Astrocyte (in vitro differentiated cells and primary cell): ENCODE measurements at regions not wholly inside any gene's neighbourhood (a gene's known extent, or its start where the extent isn't known, plus 50 kb on each side); places are given as distances from the start of the nearest gene placed in this dataset.

Experiments
- DNase-seq: peaks from one replicate; pipeline ENCODE4 v3.0.0-alpha.2; 2010; ENCODE audit warnings: low read depth
- FAIRE-seq: peaks from 2 replicates; lab custom pipeline; 2011; peaks lifted over from hg19 to GRCh38; lab: Jason Lieb, UNC
- H2AFZ ChIP-seq: 2 replicates; pipeline ENCODE4 v1.6.0; 2012; ENCODE audit warnings: low read depth, low read length, inconsistent platforms
- H3K27ac ChIP-seq: 2 replicates; pipeline ENCODE4 v1.5.1; 2011; ENCODE audit warnings: low read depth, low read length, inconsistent platforms
- H3K27me3 ChIP-seq: 2 replicates; pipeline ENCODE4 v1.6.0; 2011; ENCODE audit warnings: low read length, inconsistent platforms; ENCODE audit not compliant: insufficient read depth
- H3K36me3 ChIP-seq: 2 replicates; pipeline ENCODE4 v1.5.1; 2011; ENCODE audit warnings: low read length, inconsistent platforms; ENCODE audit not compliant: insufficient read depth
- H3K4me1 ChIP-seq: 2 replicates; pipeline ENCODE4 v1.5.1; 2011; ENCODE audit warnings: low read length, inconsistent platforms; ENCODE audit not compliant: insufficient read depth
- H3K4me2 ChIP-seq: 2 replicates; pipeline ENCODE4 v1.6.0; 2012; ENCODE audit warnings: low read length, inconsistent platforms
- H3K4me3 ChIP-seq: 2 replicates; pipeline ENCODE4 v1.5.1; 2011; ENCODE audit warnings: low read depth, mild to moderate bottlenecking, low read length, inconsistent platforms; ENCODE audit not compliant: insufficient read depth
- H3K79me2 ChIP-seq: 2 replicates; pipeline ENCODE4 v1.6.0; 2012; ENCODE audit warnings: mild to moderate bottlenecking, low read length, inconsistent platforms; ENCODE audit not compliant: insufficient read depth
- H3K9ac ChIP-seq: 2 replicates; pipeline ENCODE4 v1.6.0; 2012; ENCODE audit warnings: mild to moderate bottlenecking, low read length, inconsistent platforms
- H3K9me3 ChIP-seq: 2 replicates; pipeline ENCODE4 v1.5.1; 2012; ENCODE audit warnings: low read depth, mild to moderate bottlenecking, low read length, inconsistent platforms; ENCODE audit not compliant: insufficient read depth
- H4K20me1 ChIP-seq: 2 replicates; pipeline ENCODE4 v1.6.0; 2012; ENCODE audit warnings: low read length, inconsistent platforms; ENCODE audit not compliant: insufficient read depth
- H3K27ac Mint-ChIP-seq: one replicate; pipeline ENCODE4 v1.8.0; 2021; ENCODE audit warnings: mild to moderate bottlenecking, mixed read lengths; ENCODE audit not compliant: unreplicated experiment
- H3K27me3 Mint-ChIP-seq: one replicate; pipeline ENCODE4 v1.8.0; 2021; ENCODE audit warnings: low read depth, mixed read lengths; ENCODE audit not compliant: unreplicated experiment
- H3K36me3 Mint-ChIP-seq: one replicate; pipeline ENCODE4 v1.8.0; 2021; ENCODE audit warnings: low read depth, mixed read lengths; ENCODE audit not compliant: unreplicated experiment
- H3K4me1 Mint-ChIP-seq: one replicate; pipeline ENCODE4 v1.8.0; 2021; ENCODE audit warnings: low read depth, mixed read lengths; ENCODE audit not compliant: unreplicated experiment
- H3K4me3 Mint-ChIP-seq: one replicate; pipeline ENCODE4 v1.8.0; 2021; ENCODE audit warnings: mild to moderate bottlenecking, moderate library complexity, mixed read lengths; ENCODE audit not compliant: unreplicated experiment
- H3K9me3 Mint-ChIP-seq: one replicate; pipeline ENCODE4 v1.8.0; 2021; ENCODE audit warnings: mild to moderate bottlenecking, mixed read lengths; ENCODE audit not compliant: unreplicated experiment
- CTCF ChIP-seq: IDR thresholded peaks from 2 replicates; pipeline ENCODE4 v1.5.1; 2011; ENCODE audit warnings: low read depth, mild to moderate bottlenecking, inconsistent platforms, low read length, moderate library complexity; ENCODE audit not compliant: insufficient read depth
- EZH2 ChIP-seq: IDR thresholded peaks from 2 replicates; pipeline ENCODE4 v1.6.1; 2012; ENCODE audit warnings: mild to moderate bottlenecking, low read length, inconsistent platforms; ENCODE audit not compliant: insufficient read depth

GRCh38 chr5:93224624-93225023 is 356.4 kb downstream of the NR2F1-AS1 start:
- no peaks in the 10 kb centered on the region for H3K9me3 ChIP-seq
- H3K4me3 Mint-ChIP-seq: no peak overlapping the region
- no peaks in the 10 kb centered on the region for H3K9me3 Mint-ChIP-seq
- H3K4me1 ChIP-seq: no peaks in the 10 kb centered on the region
- no peak overlapping the region for H3K4me3 ChIP-seq
- no peaks in the 10 kb centered on the region for H3K36me3 ChIP-seq
- no peak overlapping the region for H3K9ac ChIP-seq
- H3K79me2 ChIP-seq: no peaks in the 10 kb centered on the region
- FAIRE-seq (no peak), DNase-seq (no peak)
- H3K4me2 ChIP-seq: no peak overlapping the region
- H2AFZ ChIP-seq: no peak overlapping the region
- no peak overlapping the region for H3K27ac Mint-ChIP-seq
- H3K4me1 Mint-ChIP-seq: no peaks in the 10 kb centered on the region
- TF ChIP-seq CTCF (no peak), EZH2 (no peak)
- H3K27ac ChIP-seq: no peak overlapping the region
- no peaks in the 10 kb centered on the region for H3K36me3 Mint-ChIP-seq
- no peaks in the 10 kb centered on the region for H3K27me3 Mint-ChIP-seq
- no peaks in the 10 kb centered on the region for H3K27me3 ChIP-seq
- H4K20me1 ChIP-seq: no peaks in the 10 kb centered on the region

GRCh38 chr5:93221773-93222172 is 359.2 kb downstream of the NR2F1-AS1 start:
- Histone ChIP-seq H4K20me1 (no peaks in the 10 kb centered on the region), H3K36me3 (no peaks in the 10 kb centered on the region), H3K4me2 (no peak overlapping the region), H3K27me3 (no peaks in the 10 kb centered on the region), H3K4me3 (no peak overlapping the region), H3K9me3 (no peaks in the 10 kb centered on the region), H3K4me1 (no peaks in the 10 kb centered on the region), H3K27ac (no peak overlapping the region), H3K9ac (no peak overlapping the region), H2AFZ (no peak overlapping the region), H3K79me2 (no peaks in the 10 kb centered on the region)
- Mint-ChIP-seq H3K36me3 (no peaks in the 10 kb centered on the region), H3K27ac (no peak overlapping the region), H3K27me3 (no peaks in the 10 kb centered on the region), H3K4me1 (no peaks in the 10 kb centered on the region), H3K9me3 (no peaks in the 10 kb centered on the region), H3K4me3 (no peak overlapping the region)
- DNase-seq (no peak), FAIRE-seq (no peak)
- TF ChIP-seq CTCF (no peak), EZH2 (no peak)

DNA sequence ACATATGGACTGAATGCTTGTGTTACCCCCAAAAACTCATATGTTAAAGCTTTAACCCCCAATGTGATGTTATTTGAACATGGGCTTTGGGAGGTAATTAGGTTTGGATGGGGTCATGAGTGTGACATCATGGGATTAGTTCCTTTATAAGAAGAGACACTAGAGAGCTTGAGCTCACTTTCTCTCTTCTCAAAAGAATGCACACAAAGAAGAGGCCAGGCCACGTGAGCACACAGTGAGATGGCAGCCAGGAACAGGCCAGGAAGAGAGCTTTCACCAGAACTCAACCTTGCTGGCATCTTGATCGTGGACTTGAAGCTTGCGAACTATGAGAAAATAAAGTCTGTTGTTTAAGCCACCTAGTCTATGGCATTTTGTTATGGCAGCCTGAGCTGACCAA is 360.6 kb downstream of the NR2F1-AS1 start:
- no peak for DNase-seq
- Mint-ChIP-seq H3K4me3 (no peak overlapping the region), H3K4me1 (no peaks in the 10 kb centered on the region), H3K36me3 (no peaks in the 10 kb centered on the region), H3K27me3 (no peaks in the 10 kb centered on the region), H3K9me3 (no peaks in the 10 kb centered on the region), H3K27ac (no peak overlapping the region)
- H3K27me3 ChIP-seq: no peaks in the 10 kb centered on the region
- no peak overlapping the region for H3K4me2 ChIP-seq
- no peaks in the 10 kb centered on the region for H4K20me1 ChIP-seq
- no peak overlapping the region for H3K9ac ChIP-seq
- H3K79me2 ChIP-seq: no peaks in the 10 kb centered on the region
- no peak overlapping the region for H3K4me3 ChIP-seq
- no peak overlapping the region for H2AFZ ChIP-seq
- H3K4me1 ChIP-seq: no peaks in the 10 kb centered on the region
- TF ChIP-seq CTCF: no peak
- TF ChIP-seq EZH2: no peak
- H3K9me3 ChIP-seq: no peaks in the 10 kb centered on the region
- H3K36me3 ChIP-seq: no peaks in the 10 kb centered on the region
- FAIRE-seq: no peak
- no peak overlapping the region for H3K27ac ChIP-seq
